ENCODE measurements at regions not wholly inside any gene's neighbourhood (a gene's known extent, or its start where the extent isn't known, plus 50 kb on each side); places are given as distances from the start of the nearest gene placed in this dataset.
"Not testable (repeated sequence)": the region's sequence is repeated elsewhere in the genome, so short reads cannot be mapped to it uniquely, and the experiment has no call there.

DNA sequence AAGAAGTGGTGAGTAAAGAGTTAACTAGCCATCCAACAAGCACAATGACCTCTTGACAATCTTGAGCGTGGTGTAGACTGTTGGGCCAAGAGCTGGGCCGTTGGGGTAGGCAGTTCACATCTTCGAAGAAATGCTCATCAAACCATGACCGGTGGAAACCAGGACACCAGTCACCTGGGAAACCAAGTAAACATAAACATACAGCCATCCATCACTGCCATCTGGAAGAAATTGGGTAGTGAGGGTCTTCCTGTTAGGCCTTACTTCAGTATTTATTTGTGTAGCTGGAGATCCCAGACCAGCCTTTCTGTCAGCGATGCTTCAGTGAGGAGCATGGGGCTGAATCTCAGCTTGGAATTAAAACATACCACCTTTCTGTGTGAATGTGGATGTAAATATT, 108.1 kb upstream of the HAO2 start:
- Histone ChIP-seq H3K9me3 (ENCODE audit: control insufficient read depth, insufficient read depth, low read length) (no peaks in the 10 kb centered on the region), H3K27me3 (ENCODE audit: control insufficient read depth, low read length) (no peaks in the 10 kb centered on the region), H4K20me1 (ENCODE audit: control insufficient read depth, insufficient read depth, low read depth, low read length) (no peaks in the 10 kb centered on the region), H3K9me2 (replicated peaks; ENCODE audit: control insufficient read depth, low read length) (no peaks in the 10 kb centered on the region), H3K4me3 (ENCODE audit: low read length) (no peak overlapping the region), H3K36me3 (ENCODE audit: control insufficient read depth, low read length) (no peaks in the 10 kb centered on the region), H3K4me2 (ENCODE audit: low read length) (no peak overlapping the region), H3K4me1 (ENCODE audit: control insufficient read depth, low read length) (no peaks in the 10 kb centered on the region), H3F3A (ENCODE audit: control insufficient read depth, insufficient read depth) (no peaks in the 10 kb centered on the region), H3K27ac (ENCODE audit: low read depth, low read length) (no peak overlapping the region), H3K79me2 (ENCODE audit: control insufficient read depth, low read length) (no peaks in the 10 kb centered on the region)
- TF ChIP-seq EZH2phosphoT487 (IDR thresholded peaks at IDR 0.05; ENCODE audit: borderline replicate concordance, low read length) (no peak), CTCF (IDR thresholded peaks at IDR 0.05; ENCODE audit: low read depth, low read length, poor library complexity, severe bottlenecking) (no peak)

DNA sequence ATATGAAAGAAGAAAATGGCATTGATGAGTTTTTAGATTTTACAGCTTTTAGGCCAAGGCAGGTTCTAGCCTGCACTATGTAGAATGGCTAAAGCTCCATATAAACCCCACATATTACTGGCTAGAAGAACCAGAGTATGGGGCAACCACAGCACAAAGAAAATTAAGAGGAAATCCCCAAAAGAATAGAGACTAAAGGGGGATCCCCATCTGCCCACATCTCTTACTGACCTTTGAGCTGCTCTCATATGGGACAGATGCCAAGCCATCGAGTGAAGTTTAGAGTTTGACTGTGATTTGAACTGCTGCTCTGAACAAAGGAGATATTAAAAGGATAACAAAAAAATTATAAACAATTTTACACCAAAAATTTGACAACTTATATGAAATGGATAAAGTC, 102.2 kb upstream of the HAO2 start:
- no peak overlapping the region for H3K4me3 ChIP-seq (ENCODE audit: low read length)
- no peaks in the 10 kb centered on the region for H3K9me2 ChIP-seq (replicated peaks; ENCODE audit: control insufficient read depth, low read length)
- no peaks in the 10 kb centered on the region for H3F3A ChIP-seq (ENCODE audit: control insufficient read depth, insufficient read depth)
- H3K9me3 ChIP-seq (ENCODE audit: control insufficient read depth, insufficient read depth, low read length) = no peaks in the 10 kb centered on the region
- H3K79me2 ChIP-seq (ENCODE audit: control insufficient read depth, low read length) = no peaks in the 10 kb centered on the region
- no peaks in the 10 kb centered on the region for H3K4me1 ChIP-seq (ENCODE audit: control insufficient read depth, low read length)
- H3K36me3 ChIP-seq (ENCODE audit: control insufficient read depth, low read length) = no peaks in the 10 kb centered on the region
- H4K20me1 ChIP-seq (ENCODE audit: control insufficient read depth, insufficient read depth, low read depth, low read length) = no peaks in the 10 kb centered on the region
- no peak overlapping the region for H3K4me2 ChIP-seq (ENCODE audit: low read length)
- no peaks in the 10 kb centered on the region for H3K27me3 ChIP-seq (ENCODE audit: control insufficient read depth, low read length)
- TF ChIP-seq EZH2phosphoT487 (IDR thresholded peaks at IDR 0.05; ENCODE audit: borderline replicate concordance, low read length) = no peak
- TF ChIP-seq CTCF (IDR thresholded peaks at IDR 0.05; ENCODE audit: low read depth, low read length, poor library complexity, severe bottlenecking) = no peak
- no peak overlapping the region for H3K27ac ChIP-seq (ENCODE audit: low read depth, low read length)

GRCh38 chr1:119266858-119267257, 101.7 kb upstream of the HAO2 start:
- no peaks in the 10 kb centered on the region for H3K9me3 ChIP-seq (ENCODE audit: control insufficient read depth, insufficient read depth, low read length)
- H4K20me1 ChIP-seq (ENCODE audit: control insufficient read depth, insufficient read depth, low read depth, low read length) = no peaks in the 10 kb centered on the region
- no peaks in the 10 kb centered on the region for H3K4me1 ChIP-seq (ENCODE audit: control insufficient read depth, low read length)
- no peak overlapping the region for H3K4me2 ChIP-seq (ENCODE audit: low read length)
- no peaks in the 10 kb centered on the region for H3F3A ChIP-seq (ENCODE audit: control insufficient read depth, insufficient read depth)
- no peaks in the 10 kb centered on the region for H3K79me2 ChIP-seq (ENCODE audit: control insufficient read depth, low read length)
- no peak for TF ChIP-seq CTCF (IDR thresholded peaks at IDR 0.05; ENCODE audit: low read depth, low read length, poor library complexity, severe bottlenecking)
- no peak for TF ChIP-seq EZH2phosphoT487 (IDR thresholded peaks at IDR 0.05; ENCODE audit: borderline replicate concordance, low read length)
- H3K4me3 ChIP-seq (ENCODE audit: low read length) = no peak overlapping the region
- H3K27me3 ChIP-seq (ENCODE audit: control insufficient read depth, low read length) = no peaks in the 10 kb centered on the region
- H3K36me3 ChIP-seq (ENCODE audit: control insufficient read depth, low read length) = no peaks in the 10 kb centered on the region
- no peak overlapping the region for H3K27ac ChIP-seq (ENCODE audit: low read depth, low read length)
- H3K9me2 ChIP-seq (replicated peaks; ENCODE audit: control insufficient read depth, low read length) = no peaks in the 10 kb centered on the region

- H3F3A ChIP-seq (ENCODE audit: control insufficient read depth, insufficient read depth); H3K27ac ChIP-seq (ENCODE audit: low read depth, low read length); H3K4me2 ChIP-seq (ENCODE audit: low read length); H4K20me1 ChIP-seq (ENCODE audit: control insufficient read depth, insufficient read depth, low read depth, low read length); H3K27me3 ChIP-seq (ENCODE audit: control insufficient read depth, low read length); H3K79me2 ChIP-seq (ENCODE audit: control insufficient read depth, low read length); H3K4me1 ChIP-seq (ENCODE audit: control insufficient read depth, low read length); H3K9me3 ChIP-seq (ENCODE audit: control insufficient read depth, insufficient read depth, low read length); H3K9me2 ChIP-seq (replicated peaks; ENCODE audit: control insufficient read depth, low read length); H3K4me3 ChIP-seq (ENCODE audit: low read length); H3K36me3 ChIP-seq (ENCODE audit: control insufficient read depth, low read length): not testable (repeated sequence)
These were observed 101.3 kb upstream of the HAO2 start for GRCh38 chr1:119267288-119267687.

Data from DOHH2 (cell line).